ENCODE measurements at regions not wholly inside any gene's neighbourhood (a gene's known extent, or its start where the extent isn't known, plus 50 kb on each side); places are given as distances from the start of the nearest gene placed in this dataset.

- Mint-ChIP-seq H3K27me3 (ENCODE audit: low read depth) (peaks cover 9% of the 10 kb centered on the region), H3K4me1 (peaks cover 48% of the 10 kb centered on the region in 2 experiments), H3K36me3 (ENCODE audit: insufficient read depth in 1 of 3, low read depth in 3 of 3) (peaks cover 0 to 2% (median 0%) of the 10 kb centered on the region in 3 experiments; a peak in 1 of 7 replicates), H3K4me3 (no peak overlapping the region), H3K9me3 (no peaks in the 10 kb centered on the region; a peak in 1 of 5 replicates), H3K27ac (no peak overlapping the region)
- no peak overlapping the region for H2AFZ ChIP-seq (ENCODE audit: low read length)
- no peak overlapping the region for H2BK120ac ChIP-seq (ENCODE audit: low read depth, low read length, poor library complexity, severe bottlenecking)
- no peak overlapping the region for H2BK20ac ChIP-seq (ENCODE audit: low read depth, low read length, poor library complexity, severe bottlenecking)
- H3K14ac ChIP-seq (ENCODE audit: insufficient read depth, low read length), result no peak overlapping the region
- H3K27ac ChIP-seq (ENCODE audit: insufficient read length, low read depth, low read length), result no peak overlapping the region
- H3K4ac ChIP-seq (ENCODE audit: low read depth, low read length), result no peak overlapping the region
- no peak overlapping the region for H3K18ac ChIP-seq (ENCODE audit: insufficient read length, low read depth, low read length)
- H4K8ac ChIP-seq (replicated peaks; ENCODE audit: insufficient read length, low read depth, low read length), result no peak overlapping the region
- no peaks in the 10 kb centered on the region for H3K9me3 ChIP-seq (ENCODE audit: control insufficient read depth, low read depth, low read length)
- no CpG with 5 or more reads among the region's 1 CpG for WGBS (ENCODE audit: extremely low coverage, insufficient read length, low lambda C conversion rate)
- H3K56ac ChIP-seq (ENCODE audit: insufficient read length, low read depth, low read length), result no peak overlapping the region
- no peak for DNase-seq
- no peak overlapping the region for H2BK12ac ChIP-seq (ENCODE audit: insufficient read length, low read depth, low read length)
- H3K23ac ChIP-seq (ENCODE audit: insufficient read length, low read depth, low read length), result no peak overlapping the region
- H2BK15ac ChIP-seq (ENCODE audit: low read depth, low read length), result no peak overlapping the region
- no peak overlapping the region for H2BK5ac ChIP-seq (ENCODE audit: insufficient read length, low read length)
- H4K5ac ChIP-seq (ENCODE audit: insufficient read length, low read depth, low read length), result no peak overlapping the region
- no peak overlapping the region for H3K9ac ChIP-seq (ENCODE audit: extremely low read depth, insufficient read length, low read length)
- H3K79me2 ChIP-seq (ENCODE audit: insufficient read depth, low read length), result no peaks in the 10 kb centered on the region
- no peak for TF ChIP-seq CTCF (conservative IDR thresholded peaks at IDR 0.05)
- no peak overlapping the region for H4K91ac ChIP-seq (ENCODE audit: insufficient read length, low read depth, low read length)
- H2AK5ac ChIP-seq (ENCODE audit: insufficient read length, low read length), result no peak overlapping the region
- H3T11ph ChIP-seq (ENCODE audit: low read length), result no peak overlapping the region
- no peaks in the 10 kb centered on the region for H3K23me2 ChIP-seq (ENCODE audit: insufficient read length, low read depth, low read length, poor library complexity, severe bottlenecking)
- no peak overlapping the region for H3K4me2 ChIP-seq (ENCODE audit: insufficient read depth, insufficient read length, low read length)
- H3K4me1 ChIP-seq (ENCODE audit: insufficient read depth, low read length), result peaks cover 12% of the 10 kb centered on the region; the same call in 1 of the 2 replicates
- H4K20me1 ChIP-seq (ENCODE audit: control insufficient read depth, insufficient read depth, insufficient read length), result no peaks in the 10 kb centered on the region
- H3K79me1 ChIP-seq (ENCODE audit: insufficient read depth, low read depth, low read length, poor library complexity, severe bottlenecking), result no peaks in the 10 kb centered on the region
- H3K27me3 ChIP-seq (ENCODE audit: insufficient read depth, low read length), result no peaks in the 10 kb centered on the region
Measured at GRCh38 chr1:232276651-232277050, 353.3 kb downstream of the SIPA1L2 start.
